DMS53 treated with DMSO at 0.1 percent for 48 hours (cell line): ENCODE measurements at regions not wholly inside any gene's neighbourhood (a gene's known extent, or its start where the extent isn't known, plus 50 kb on each side); places are given as distances from the start of the nearest gene placed in this dataset.

Experiments
- DNase-seq: peaks from one replicate; lab custom pipeline; 2025; ENCODE audit not compliant: unreplicated experiment; lab: John Stamatoyannopoulos, UW

GRCh38 chr4:82042042-82042441 is 331.7 kb downstream of the HNRNPD start:
- DNase-seq, result no peak

- no peak for DNase-seq
Observed at GRCh38 chr4:82038936-82039335, 334.9 kb downstream of the HNRNPD start.

- no peak for DNase-seq
Observed at GRCh38 chr4:82036181-82036580, 337.6 kb downstream of the HNRNPD start.

GRCh38 chr4:82034878-82035277 is 338.9 kb downstream of the HNRNPD start:
- no peak for DNase-seq

GRCh38 chr4:82033862-82034261 is 339.9 kb downstream of the HNRNPD start:
- DNase-seq, result no peak

GRCh38 chr4:82031376-82031927 is 342.3 kb downstream of the HNRNPD start:
- DNase-seq, result no peak

- DNase-seq, result no peak
Observed at GRCh38 chr4:82017680-82018079, 356.1 kb downstream of the HNRNPD start.

GRCh38 chr4:82005158-82005557 is 368.6 kb downstream of the HNRNPD start:
- DNase-seq, result no peak

GRCh38 chr4:81997313-81997712 is 376.5 kb downstream of the HNRNPD start:
- no peak for DNase-seq

- DNase-seq, result no peak
Observed at GRCh38 chr4:81990898-81991297, 382.9 kb downstream of the HNRNPD start.

GRCh38 chr4:81990211-81990610 is 383.6 kb downstream of the HNRNPD start:
- no peak for DNase-seq

- no peak for DNase-seq
Observed at GRCh38 chr4:81989202-81989601, 384.6 kb downstream of the HNRNPD start.

GRCh38 chr4:81988178-81988577 is 385.6 kb downstream of the HNRNPD start:
- no peak for DNase-seq

- no peak for DNase-seq
Observed at GRCh38 chr4:81984746-81985145, 389.0 kb downstream of the HNRNPD start.

GRCh38 chr4:81982846-81983540 is 390.8 kb downstream of the HNRNPD start:
- no peak for DNase-seq

- no peak for DNase-seq
Observed at GRCh38 chr4:81981218-81981617, 392.6 kb downstream of the HNRNPD start.

GRCh38 chr4:81974523-81974922 is 399.3 kb downstream of the HNRNPD start:
- no peak for DNase-seq

GRCh38 chr4:81971637-81972381 is 402.0 kb downstream of the HNRNPD start:
- DNase-seq, result no peak

GRCh38 chr4:81971061-81971460 is 402.7 kb downstream of the HNRNPD start:
- DNase-seq, result no peak

- no peak for DNase-seq
Observed at GRCh38 chr4:81970454-81970853, 403.3 kb downstream of the HNRNPD start.

GRCh38 chr4:81966676-81967075 is 407.1 kb downstream of the HNRNPD start:
- DNase-seq, result no peak

GRCh38 chr4:81965911-81966310 is 407.9 kb downstream of the HNRNPD start:
- no peak for DNase-seq
